AML-193 (cell line): ENCODE measurements at regions not wholly inside any gene's neighbourhood (a gene's known extent, or its start where the extent isn't known, plus 50 kb on each side); places are given as distances from the start of the nearest gene placed in this dataset.
A peak's percentile ranks its signal among the peaks of the same experiment; 100 is the strongest.
"Not testable (repeated sequence)": the region's sequence is repeated elsewhere in the genome, so short reads cannot be mapped to it uniquely, and the experiment has no call there.

ENCODE experiments used
- DNase-seq, 2 experiments: peaks; one replicate each; lab custom pipeline; 2025; lab: John Stamatoyannopoulos, UW

GRCh38 chr9:90741036-90741435 lies 60.6 kb upstream of the SYK start:
- DNase-seq = no peak

- DNase-seq = no peak
These were observed 63.9 kb upstream of the SYK start for GRCh38 chr9:90737742-90738141.

- no peak for DNase-seq
These were observed 65.7 kb upstream of the SYK start for GRCh38 chr9:90735952-90736351.

GRCh38 chr9:90734631-90735030 lies 67.0 kb upstream of the SYK start:
- DNase-seq = no peak

DNA sequence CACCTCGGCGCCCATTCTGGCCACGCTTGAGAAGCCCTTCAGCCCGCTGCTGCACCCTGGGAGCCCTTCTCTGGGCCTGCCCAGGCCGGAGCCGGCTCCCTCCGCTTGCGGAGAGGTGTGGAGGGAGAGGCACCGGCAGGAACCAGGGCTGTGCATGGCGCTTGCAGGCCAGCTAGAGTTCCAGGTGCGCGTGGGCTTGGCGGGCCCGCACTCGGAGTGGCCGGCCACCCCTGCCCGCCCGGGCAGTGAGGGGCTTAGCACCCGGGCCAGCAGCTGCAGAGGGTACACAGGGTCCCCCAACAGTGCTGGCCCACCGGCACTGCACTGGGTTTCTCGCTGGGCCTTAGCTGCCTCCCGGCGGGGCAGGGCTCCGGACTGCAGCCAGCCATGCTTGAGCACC lies 72.3 kb upstream of the SYK start:
- DNase-seq = no peak

DNA sequence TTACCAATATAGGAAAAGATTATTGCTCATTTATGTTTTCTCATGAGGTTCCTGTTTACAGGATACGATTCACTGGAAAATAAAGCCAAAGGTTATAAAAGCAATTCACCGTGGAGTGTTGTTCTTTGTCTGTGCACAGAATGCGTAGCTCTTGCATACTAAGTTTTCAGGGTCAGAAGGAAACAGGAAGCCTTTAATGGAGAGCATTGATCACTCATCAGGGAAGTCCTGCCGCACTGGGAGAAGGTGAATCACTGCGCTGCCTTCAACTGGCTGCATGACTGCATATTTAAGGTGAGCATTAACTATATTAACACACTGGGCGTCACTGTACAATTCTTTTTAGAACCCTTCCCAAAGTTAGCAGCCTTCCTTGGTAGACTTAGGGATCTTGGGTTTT lies 74.1 kb upstream of the SYK start:
- DNase-seq = no peak

GRCh38 chr9:90726215-90726614 lies 75.4 kb upstream of the SYK start:
- DNase-seq = no peak

- no peak for DNase-seq
These were observed 76.7 kb upstream of the SYK start for GRCh38 chr9:90724880-90725279.

DNA sequence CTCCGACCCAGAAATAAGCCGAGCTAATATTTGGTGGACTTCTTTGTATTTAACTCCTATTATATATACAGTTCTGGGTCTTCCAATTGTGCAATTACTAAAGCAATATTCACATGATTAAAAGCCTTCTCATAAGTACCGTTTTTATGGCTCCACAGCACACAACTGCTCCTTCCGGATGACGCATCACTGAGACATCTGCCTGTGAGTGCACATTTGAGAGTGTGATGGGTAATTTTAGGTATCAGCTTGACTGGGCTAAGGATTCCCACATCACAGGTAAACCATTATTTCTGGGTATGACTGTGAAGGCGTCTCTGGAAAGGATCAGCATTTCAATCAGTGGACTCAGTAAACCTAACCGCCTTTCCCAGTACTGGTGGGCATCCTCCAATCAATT lies 77.5 kb upstream of the SYK start:
- no peak for DNase-seq

DNA sequence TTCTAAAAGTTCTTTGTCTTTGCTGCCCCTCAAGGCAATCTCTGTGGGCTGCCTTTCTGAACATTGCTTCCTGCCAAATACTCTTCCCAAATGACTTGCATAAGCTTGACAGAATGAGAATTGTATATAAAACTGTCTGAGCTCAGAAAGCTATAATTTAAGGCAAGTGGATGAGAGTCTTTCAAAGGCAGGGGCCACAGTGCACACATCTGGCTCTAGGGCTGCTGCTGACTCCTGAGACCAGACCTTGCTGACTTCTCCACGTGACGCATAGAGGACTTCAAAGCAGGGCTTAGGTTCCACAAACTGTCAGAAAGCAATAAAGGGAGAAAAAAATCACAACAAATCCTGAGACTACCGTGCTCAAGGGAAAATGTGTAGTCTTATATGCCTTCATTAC lies 79.4 kb upstream of the DIRAS2 start:
- no peak for DNase-seq

DNA sequence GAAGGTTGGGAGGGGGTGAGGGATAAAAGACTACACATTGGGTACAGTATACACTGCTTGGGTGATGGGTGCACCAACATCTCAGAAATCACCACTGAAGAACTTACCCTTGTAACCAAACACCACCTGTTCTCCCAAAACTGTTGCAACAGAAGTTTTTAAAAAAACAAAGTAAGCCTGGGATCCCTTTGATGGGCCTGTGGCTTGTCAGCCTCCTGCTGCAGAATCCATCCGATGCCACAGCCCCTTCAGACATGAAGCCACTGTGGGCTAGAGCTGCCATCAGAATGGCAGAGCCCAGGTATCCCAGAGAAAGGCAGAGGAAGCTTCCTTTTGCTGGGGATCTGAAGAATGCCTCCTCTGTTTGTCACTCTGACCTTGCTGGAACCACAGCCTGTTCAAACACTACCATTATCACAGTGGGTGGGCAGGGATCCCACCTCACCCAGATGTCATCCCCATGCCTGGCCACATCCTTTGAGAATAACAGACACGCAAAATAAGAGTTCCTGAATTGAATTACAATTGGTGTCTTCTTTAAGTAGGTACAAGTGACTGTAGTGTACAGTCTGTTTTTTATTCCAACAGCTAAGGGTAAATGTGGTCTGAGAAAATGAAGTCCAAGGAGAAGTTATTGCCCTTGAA lies 78.1 kb upstream of the DIRAS2 start:
- DNase-seq = no peak

DNA sequence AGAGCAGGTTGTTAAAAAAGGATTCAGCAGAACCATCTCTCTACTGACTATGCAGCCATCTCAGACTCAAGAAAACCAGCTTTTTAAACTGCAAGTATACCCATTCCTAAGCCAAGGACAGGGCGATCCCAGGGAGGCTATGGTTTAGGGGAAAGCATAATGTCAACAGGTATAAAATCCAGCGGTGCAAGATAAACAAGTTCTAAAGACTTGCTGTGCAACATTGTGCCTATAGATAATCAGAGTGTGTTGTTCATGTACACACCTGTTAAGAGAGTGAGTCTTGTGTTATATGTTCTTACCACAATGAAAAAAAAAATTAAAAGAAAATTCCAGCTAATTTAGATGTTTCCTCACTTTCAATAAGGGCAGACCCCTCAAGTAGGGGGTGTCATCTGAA lies 63.6 kb upstream of the DIRAS2 start:
- DNase-seq = no peak

- DNase-seq = peak; percentile 49 to 50
These were observed 59.9 kb upstream of the DIRAS2 start for GRCh38 chr9:90702441-90702955.

DNA sequence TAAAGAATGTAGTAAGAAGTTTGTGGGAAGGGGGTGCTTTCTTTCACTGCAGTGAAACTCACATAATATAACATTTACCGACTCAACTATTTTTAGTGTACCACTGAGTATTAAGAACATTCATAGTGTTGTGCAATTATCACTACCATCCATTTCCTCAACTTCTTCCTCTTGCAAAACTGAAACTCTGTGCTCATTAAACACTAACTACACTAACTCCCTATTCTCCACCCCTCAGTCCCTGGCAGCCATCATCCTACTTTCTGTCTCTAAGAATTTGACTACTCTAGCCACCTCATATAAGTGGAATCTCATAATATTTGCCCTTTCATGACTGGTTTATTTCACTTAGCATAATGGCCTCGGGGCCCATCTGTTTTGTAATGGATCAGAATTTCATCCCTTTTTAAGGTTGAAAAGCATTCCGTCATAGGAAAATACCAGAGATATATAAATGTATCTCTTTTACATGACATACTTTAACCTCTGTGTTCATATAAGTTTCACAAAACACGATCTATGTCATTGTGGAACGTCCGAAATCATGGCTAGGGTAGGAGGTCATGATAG lies 56.3 kb upstream of the DIRAS2 start:
- peak; percentile 53 to 58 for DNase-seq

DNA sequence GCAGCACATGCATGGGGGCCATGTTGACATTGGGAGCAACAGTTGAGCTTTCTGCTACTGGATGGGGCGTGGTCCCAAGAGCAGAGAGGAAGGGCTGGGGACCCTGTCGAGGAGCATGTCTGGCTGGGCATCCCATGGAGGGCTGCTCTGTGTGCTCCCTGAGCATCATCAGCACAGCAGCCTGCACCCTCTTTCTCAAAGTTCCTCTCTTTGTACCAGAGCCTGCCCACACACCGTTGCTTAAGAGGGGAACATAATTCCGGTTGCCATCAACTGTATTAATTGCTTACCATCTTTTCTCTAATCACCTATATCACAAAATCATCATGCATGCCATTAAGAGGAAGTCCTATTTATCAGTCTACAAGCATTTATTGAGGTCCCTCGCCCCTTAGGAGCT lies 55.2 kb upstream of the DIRAS2 start:
- DNase-seq = no peak

GRCh38 chr9:90694187-90694586 lies 51.6 kb upstream of the DIRAS2 start:
- not testable (repeated sequence) for DNase-seq
